GM12878 (cell line): ENCODE measurements at regions not wholly inside any gene's neighbourhood (a gene's known extent, or its start where the extent isn't known, plus 50 kb on each side); places are given as distances from the start of the nearest gene placed in this dataset.

Source experiments
- ATAC-seq: fragments of 200-7000 bp; cut with Tn5 transposase; 3 replicates; pipeline ENCODE4 v1.9.1; 2020; ENCODE audit warnings: mild to moderate bottlenecking, moderate library complexity
- BruUV-seq: library from RNA; stranded (reverse); fragments of 400-500 nt; replicated peaks from 2 replicates; lab custom pipeline; 2021; lab: Mats Ljungman, UMichigan
- CTCF ChIA-PET: fragments of 300-600 bp; sonication (Branson Sonifier 250); formaldehyde crosslinking; extraction: SDS; loops from one replicate; lab custom pipeline; 2021; ENCODE audit warnings: inconsistent platforms; lab: Yijun Ruan, JAX
- POLR2A ChIA-PET: fragments of 350-600 bp; formaldehyde crosslinking; extraction: SDS; loops from one replicate; lab custom pipeline; 2021; ENCODE audit warnings: inconsistent platforms; lab: Charles Lee
- RAD21 ChIA-PET: fragments of 300-600 bp; sonication (Branson Sonifier 250); formaldehyde crosslinking; loops from one replicate; lab custom pipeline; 2023; ENCODE audit warnings: antibody characterized with exemption; ENCODE audit not compliant: unreplicated experiment; lab: Charles Lee
- SMC1A ChIA-PET: fragments of 300-600 bp; sonication (Branson Sonifier 250); formaldehyde crosslinking; loops from one replicate; lab custom pipeline; 2023; ENCODE audit not compliant: unreplicated experiment, uncharacterized antibody; lab: Charles Lee
- DNase-seq: peaks from one replicate; pipeline ENCODE4 v3.0.0-alpha.2; 2011; ENCODE audit warnings: low read depth, low spot score
- FAIRE-seq: peaks from 3 replicates; lab custom pipeline; 2011; peaks lifted over from hg19 to GRCh38; lab: Jason Lieb, UNC
- H2AFZ ChIP-seq: 2 replicates; pipeline ENCODE4 v1.6.0; 2011; ENCODE audit warnings: low read depth, low read length, control low read depth; ENCODE audit not compliant: control insufficient read depth
- H3K27ac ChIP-seq: 2 replicates; pipeline ENCODE4 v1.5.1; 2011; ENCODE audit warnings: control low read depth; ENCODE audit not compliant: control insufficient read depth, insufficient read depth
- H3K27me3 ChIP-seq, 2 experiments: replicated peaks in 1 of 2; 2 replicates each; pipeline versions ENCODE4 v1.6.0 to v1.6.1; 2011; ENCODE audit warnings: low read length in 1 of 2; ENCODE audit not compliant: control insufficient read depth in 2 of 2, insufficient read depth in 2 of 2
- H3K36me3 ChIP-seq, 2 experiments: 2 replicates each; pipeline ENCODE4 v1.5.1; 2011; ENCODE audit warnings: low read length in 1 of 2; ENCODE audit not compliant: control insufficient read depth in 2 of 2, insufficient read depth in 2 of 2
- H3K4me1 ChIP-seq: 2 replicates; pipeline ENCODE4 v1.6.1; 2011; ENCODE audit warnings: mild to moderate bottlenecking, low read length, moderate library complexity, mixed read lengths; ENCODE audit not compliant: control insufficient read depth, insufficient read depth
- H3K4me2 ChIP-seq: 2 replicates; pipeline ENCODE4 v1.6.0; 2011; ENCODE audit warnings: control low read depth; ENCODE audit not compliant: control insufficient read depth, insufficient read depth
- H3K4me3 ChIP-seq: fragments of 200-600 bp; sonication (generic); 2 replicates; pipeline ENCODE4 v1.5.1; 2016
- H3K79me2 ChIP-seq: 2 replicates; pipeline ENCODE4 v1.6.0; 2011; ENCODE audit warnings: low read length; ENCODE audit not compliant: control insufficient read depth, insufficient read depth
- H3K9ac ChIP-seq: 2 replicates; pipeline ENCODE4 v1.8.0; 2011; ENCODE audit warnings: low read length, control low read depth, mixed read lengths; ENCODE audit not compliant: control insufficient read depth, insufficient read depth
- H3K9me3 ChIP-seq: replicated peaks from 3 replicates; pipeline ENCODE4 v1.5.1; 2011; ENCODE audit warnings: mild to moderate bottlenecking, low read length; ENCODE audit not compliant: control insufficient read depth, insufficient read depth
- H4K20me1 ChIP-seq: 2 replicates; pipeline ENCODE4 v1.6.0; 2011; ENCODE audit not compliant: control insufficient read depth, insufficient read depth
- ATF3 ChIP-seq: IDR thresholded peaks from 2 replicates; pipeline ENCODE4 v1.6.1; 2011; ENCODE audit warnings: low read depth, mild to moderate bottlenecking, low read length, moderate library complexity, borderline replicate concordance; ENCODE audit errors: extremely low read depth
- CHD4 ChIP-seq: fragments of 200-600 bp; sonication (generic); IDR thresholded peaks from 2 replicates; pipeline ENCODE4 v1.6.1; 2016; ENCODE audit warnings: mild to moderate bottlenecking
- E4F1 ChIP-seq: fragments of 450-650 bp; IDR thresholded peaks from 2 replicates; pipeline ENCODE4 v1.6.1; 2018; ENCODE audit warnings: borderline replicate concordance, mild to moderate bottlenecking; ENCODE audit not compliant: partially characterized antibody
- EZH2 ChIP-seq: IDR thresholded peaks from 2 replicates; pipeline ENCODE4 v1.6.1; 2012; ENCODE audit warnings: low read depth, mild to moderate bottlenecking, control low read depth, inconsistent platforms, low read length, borderline replicate concordance; ENCODE audit not compliant: control insufficient read depth
- HDAC6 ChIP-seq: fragments of 200-600 bp; sonication (generic); IDR thresholded peaks from one replicate; pipeline ENCODE4 v1.8.0; 2017; ENCODE audit warnings: antibody characterized with exemption; ENCODE audit not compliant: unreplicated experiment
- NFYA ChIP-seq: IDR thresholded peaks from 2 replicates; pipeline ENCODE4 v1.6.1; 2011; ENCODE audit warnings: low read depth, mild to moderate bottlenecking, low read length, improper control_type of control experiment, borderline replicate concordance
- POLR2AphosphoS5 ChIP-seq: IDR thresholded peaks from 2 replicates; pipeline ENCODE4 v1.6.1; 2011; ENCODE audit warnings: mild to moderate bottlenecking, low read length, inconsistent platforms
- RAD51 ChIP-seq: fragments of 450-650 bp; IDR thresholded peaks from 2 replicates; pipeline ENCODE4 v1.6.1; 2016; ENCODE audit warnings: moderate library complexity, mild to moderate bottlenecking, inconsistent platforms
- SIX5 ChIP-seq: IDR thresholded peaks from 2 replicates; pipeline ENCODE4 v1.6.1; 2011; ENCODE audit warnings: mild to moderate bottlenecking, low read depth, low read length, moderate library complexity; ENCODE audit not compliant: severe bottlenecking
- TAF1 ChIP-seq: IDR thresholded peaks from 2 replicates; pipeline ENCODE4 v1.6.1; 2011; ENCODE audit warnings: mild to moderate bottlenecking, low read depth, low read length, borderline replicate concordance
- USF1 ChIP-seq: IDR thresholded peaks from 2 replicates; pipeline ENCODE4 v1.6.1; 2011; ENCODE audit warnings: borderline replicate concordance, low read depth, mild to moderate bottlenecking, moderate library complexity, mixed read lengths, low read length; ENCODE audit not compliant: insufficient read depth; ENCODE audit errors: extremely low read length
- ZBED1 ChIP-seq: IDR thresholded peaks from 2 replicates; pipeline ENCODE4 v1.6.1; 2016; ENCODE audit warnings: borderline replicate concordance
- WGBS: methylation state at CpG from one replicate; pipeline ENCODE4 v1.1.6; 2016; ENCODE audit warnings: low lambda C conversion rate; ENCODE audit not compliant: insufficient replicate concordance, insufficient coverage; ENCODE audit errors: missing lambda C conversion rate; 5-methylcytosine and 5-hydroxymethylcytosine counted together
- in situ Hi-C: fragments of 300-500 bp; cut with MboI; formaldehyde crosslinking; loops from 9 replicates; pipeline ENCODE4 v1.14.3; 2018; ENCODE audit warnings: mixed read lengths
- intact Hi-C: fragments of 100-400 bp; cut with micrococcal nuclease; formaldehyde crosslinking; loops from one replicate; pipeline ENCODE4 v1.14.2; 2022; ENCODE audit not compliant: unreplicated experiment
- TF ChIP-seq, protein P1 (sequence below): IDR thresholded peaks from 2 replicates; pipeline ENCODE4 v1.6.1; 2012; ENCODE audit warnings: low read depth, low read length, improper control_type of control experiment

GRCh38 chr21:16708101-16708835 is 804.6 kb upstream of the CXADR start (continued):
- TF ChIP-seq E4F1 (no peak), RAD51 (no peak), NFYA (no peak), ZBED1 (no peak)

GRCh38 chr21:16709866-16710550 is 802.8 kb upstream of the CXADR start:
- no peaks in the 10 kb centered on the region for H3K79me2 ChIP-seq
- FAIRE-seq (no peak), DNase-seq (no peak), ATAC-seq (no peak)
- H3K9me3 ChIP-seq, result no peaks in the 10 kb centered on the region
- no TSS peak for BruUV-seq
- ChIA-PET SMC1A (no interaction called here), CTCF (no interaction called here), POLR2A (no interaction called here), RAD21 (no interaction called here)
- no peaks in the 10 kb centered on the region for H3K27me3 ChIP-seq
- no peaks in the 10 kb centered on the region for H3K36me3 ChIP-seq
- 0% methylated on average over 5 of the region's 5 CpGs for WGBS
- H4K20me1 ChIP-seq, result no peaks in the 10 kb centered on the region
- no peaks in the 10 kb centered on the region for H3K4me1 ChIP-seq
- TF ChIP-seq SIX5 (no peak), POLR2AphosphoS5 (no peak), CHD4 (no peak), ATF3 (no peak), TAF1 (no peak), HDAC6 (no peak), EZH2 (no peak), USF1 (no peak)
- TF ChIP-seq, protein P1, sequence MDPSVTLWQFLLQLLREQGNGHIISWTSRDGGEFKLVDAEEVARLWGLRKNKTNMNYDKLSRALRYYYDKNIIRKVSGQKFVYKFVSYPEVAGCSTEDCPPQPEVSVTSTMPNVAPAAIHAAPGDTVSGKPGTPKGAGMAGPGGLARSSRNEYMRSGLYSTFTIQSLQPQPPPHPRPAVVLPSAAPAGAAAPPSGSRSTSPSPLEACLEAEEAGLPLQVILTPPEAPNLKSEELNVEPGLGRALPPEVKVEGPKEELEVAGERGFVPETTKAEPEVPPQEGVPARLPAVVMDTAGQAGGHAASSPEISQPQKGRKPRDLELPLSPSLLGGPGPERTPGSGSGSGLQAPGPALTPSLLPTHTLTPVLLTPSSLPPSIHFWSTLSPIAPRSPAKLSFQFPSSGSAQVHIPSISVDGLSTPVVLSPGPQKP, result no peak
- in situ Hi-C loops, result no loop called here
- H3K4me3 ChIP-seq, result no peak overlapping the region
- H3K9ac ChIP-seq, result no peak overlapping the region
- no peak overlapping the region for H3K4me2 ChIP-seq
- intact Hi-C loops, result no loop called here
- H3K27ac ChIP-seq, result no peak overlapping the region
- no peak overlapping the region for H2AFZ ChIP-seq
